Dedifferentiated amniotic fluid mesenchymal stem cell (primary cell): ENCODE measurements at regions not wholly inside any gene's neighbourhood (a gene's known extent, or its start where the extent isn't known, plus 50 kb on each side); places are given as distances from the start of the nearest gene placed in this dataset.
"Not testable (repeated sequence)": the region's sequence is repeated elsewhere in the genome, so short reads cannot be mapped to it uniquely, and the experiment has no call there.

Source experiments
- DNase-seq: peaks from one replicate; pipeline ENCODE4 v3.0.0-alpha.2; 2016; ENCODE audit errors: extremely low spot score

DNA sequence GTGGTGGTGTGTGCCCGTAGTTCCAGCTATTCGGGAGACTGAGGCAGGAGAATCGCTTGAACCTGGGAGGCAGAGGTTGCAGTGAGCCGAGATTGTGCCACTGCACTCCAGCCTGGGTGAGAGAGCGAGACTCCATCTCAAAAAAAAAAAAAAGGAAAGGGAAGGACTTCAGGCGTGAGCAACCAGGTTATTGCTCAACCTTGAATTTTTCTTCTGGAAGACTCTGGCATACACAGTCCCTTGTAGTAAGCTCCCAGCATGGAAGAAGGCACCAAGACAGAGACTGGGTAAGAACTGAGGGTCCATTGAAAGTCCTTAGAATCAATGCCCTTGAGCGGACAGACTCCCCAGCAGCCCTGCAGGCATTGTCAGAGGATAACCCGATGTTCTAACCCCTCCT, 75.0 kb downstream of the C9orf50 start:
- DNase-seq: not testable (repeated sequence)

DNA sequence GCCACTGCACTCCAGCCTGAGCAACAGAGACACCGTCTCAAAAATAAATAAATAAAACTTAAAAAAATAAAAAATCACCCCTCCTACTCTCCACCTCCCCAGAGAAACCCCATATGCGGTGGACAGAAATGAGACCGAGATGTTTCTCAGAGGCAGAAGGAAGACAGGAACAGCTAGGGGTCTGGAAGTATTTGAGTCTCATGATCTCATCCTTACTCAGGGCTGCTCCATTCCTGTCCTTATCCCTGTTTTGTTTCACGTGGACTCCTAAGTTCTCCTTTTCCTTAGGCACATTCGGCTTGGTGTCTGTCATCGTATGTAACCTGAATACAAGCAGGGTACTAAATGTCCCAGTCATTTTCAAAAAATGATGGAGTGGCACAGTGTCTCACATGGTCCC, 76.1 kb downstream of the C9orf50 start:
- no peak for DNase-seq

DNA sequence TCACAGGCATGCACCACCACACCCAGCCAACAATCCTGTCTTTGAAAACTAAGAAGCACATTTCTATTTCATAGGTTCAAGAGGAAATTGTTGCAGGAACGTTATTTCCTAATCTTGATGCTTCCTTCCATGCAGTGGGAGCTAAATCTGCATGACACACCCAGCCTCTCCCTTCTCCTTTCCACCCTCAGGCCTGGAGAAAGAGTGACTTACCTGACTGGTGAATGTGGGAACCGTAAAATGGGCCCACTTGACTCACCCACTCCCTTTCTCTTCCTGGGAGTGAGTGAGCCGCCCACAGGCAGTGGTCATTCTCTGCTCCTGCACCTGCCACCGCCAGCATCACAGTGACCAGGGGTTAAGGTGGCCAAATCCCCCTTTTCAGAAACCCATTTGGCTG, 78.2 kb downstream of the C9orf50 start:
- DNase-seq: no peak

DNA sequence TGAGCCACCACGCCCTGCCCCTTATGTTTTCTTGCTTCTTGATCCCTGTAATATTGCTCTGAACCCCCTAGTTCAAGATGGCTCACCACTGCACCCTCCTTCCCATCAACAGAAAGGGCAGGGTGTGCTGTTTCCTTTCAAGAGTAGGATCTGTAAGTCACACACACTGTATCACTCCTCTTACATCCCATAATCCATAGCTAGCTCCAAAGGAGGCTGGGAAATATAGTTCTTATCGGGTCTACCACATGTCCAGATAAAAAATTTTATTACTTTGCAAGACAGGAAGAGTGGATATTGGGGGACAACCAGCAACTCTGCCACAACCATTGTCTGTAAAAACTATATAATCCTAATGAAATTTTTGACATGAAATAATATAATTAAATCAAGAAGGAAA, 79.6 kb downstream of the C9orf50 start:
- DNase-seq: no peak

DNA sequence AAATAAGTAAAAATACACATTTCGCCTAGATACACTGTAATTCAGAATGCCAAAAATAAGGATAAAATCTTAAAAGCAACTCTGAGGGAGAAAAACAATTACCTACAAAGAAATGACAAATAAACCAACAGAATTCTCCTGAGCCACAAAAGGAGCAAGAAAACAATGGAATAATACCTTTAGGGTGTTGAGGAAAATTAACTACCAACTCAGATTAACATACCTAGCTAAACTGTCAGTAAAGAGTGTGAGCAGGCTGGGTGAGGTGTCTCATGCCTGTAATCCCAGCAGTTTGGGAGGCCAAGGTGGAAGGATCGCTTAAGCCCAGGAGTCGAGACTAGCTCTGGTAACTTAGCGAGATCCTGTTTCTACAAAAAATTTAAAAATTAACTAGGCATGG, 81.5 kb downstream of the C9orf50 start:
- DNase-seq: no peak

DNA sequence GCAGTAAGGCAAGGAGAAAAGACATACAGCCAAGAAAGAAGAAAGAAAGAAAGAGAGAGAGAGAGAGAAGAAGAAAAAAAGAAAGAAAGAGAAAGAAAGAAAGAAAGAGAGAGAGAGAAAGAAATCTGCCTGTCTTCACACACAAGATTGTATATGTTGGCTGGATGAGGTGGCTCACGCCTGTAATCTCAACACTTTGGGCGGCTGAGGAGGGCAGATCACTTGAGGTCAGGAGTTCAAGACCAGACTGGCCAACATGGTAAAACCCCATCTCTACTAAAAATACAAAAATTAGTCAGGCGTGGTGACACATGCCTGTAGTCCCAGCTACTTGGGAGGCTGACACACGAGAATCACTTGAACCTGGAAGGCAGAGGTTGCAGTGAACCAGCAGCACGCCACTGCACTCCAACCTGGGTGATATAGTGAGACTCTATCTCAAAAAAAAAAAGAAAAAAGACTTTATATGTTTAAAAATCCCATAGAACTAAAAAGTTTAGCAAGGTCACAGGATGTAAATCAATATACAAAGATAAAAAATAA, 89.0 kb downstream of the C9orf50 start:
- not testable (repeated sequence) for DNase-seq

DNA sequence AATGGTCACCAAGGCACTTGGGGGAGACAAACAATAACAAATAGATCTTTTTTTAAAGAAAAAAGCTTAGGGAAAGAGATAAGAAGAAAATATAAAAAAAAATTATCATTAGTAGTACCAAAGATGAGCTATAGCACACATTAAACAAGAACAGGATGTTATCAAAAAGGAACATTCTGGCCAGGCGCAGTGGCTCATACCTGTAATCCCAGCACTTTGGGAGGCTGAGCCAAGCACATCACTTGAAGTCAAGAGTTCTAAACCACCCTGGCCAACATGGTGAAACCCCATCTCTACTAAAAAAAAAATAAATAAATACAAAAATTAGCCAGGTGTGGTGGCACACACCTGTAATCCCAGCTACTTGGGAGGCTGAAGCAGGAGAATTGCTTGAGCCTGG, 92.9 kb downstream of the C9orf50 start:
- not testable (repeated sequence) for DNase-seq

DNA sequence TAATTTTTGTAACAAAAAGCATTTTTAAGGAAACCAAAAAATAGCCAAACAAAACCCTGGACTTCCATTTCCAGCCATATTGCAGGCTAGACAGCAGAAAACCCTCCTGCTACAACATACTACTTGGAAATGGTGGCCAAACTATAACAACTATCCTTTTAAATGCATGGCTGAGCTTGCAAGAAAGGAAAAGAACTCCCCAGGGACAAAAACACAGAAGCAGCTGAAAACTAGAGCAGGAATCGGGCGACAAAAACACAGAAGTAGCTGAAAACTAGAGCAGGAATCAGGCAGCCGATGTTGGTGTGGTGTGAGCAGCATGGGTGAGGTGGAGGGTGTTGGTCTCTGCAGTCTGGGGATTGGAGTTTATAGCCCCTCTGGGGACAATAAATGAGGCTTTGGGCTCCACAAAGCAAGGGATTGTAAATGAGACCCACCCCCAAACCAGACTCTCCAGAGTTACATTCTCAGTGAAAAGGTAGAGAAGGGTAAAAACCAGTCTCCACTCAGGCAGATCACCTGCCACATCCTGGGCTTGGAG, 95.2 kb downstream of the C9orf50 start:
- DNase-seq: no peak

DNA sequence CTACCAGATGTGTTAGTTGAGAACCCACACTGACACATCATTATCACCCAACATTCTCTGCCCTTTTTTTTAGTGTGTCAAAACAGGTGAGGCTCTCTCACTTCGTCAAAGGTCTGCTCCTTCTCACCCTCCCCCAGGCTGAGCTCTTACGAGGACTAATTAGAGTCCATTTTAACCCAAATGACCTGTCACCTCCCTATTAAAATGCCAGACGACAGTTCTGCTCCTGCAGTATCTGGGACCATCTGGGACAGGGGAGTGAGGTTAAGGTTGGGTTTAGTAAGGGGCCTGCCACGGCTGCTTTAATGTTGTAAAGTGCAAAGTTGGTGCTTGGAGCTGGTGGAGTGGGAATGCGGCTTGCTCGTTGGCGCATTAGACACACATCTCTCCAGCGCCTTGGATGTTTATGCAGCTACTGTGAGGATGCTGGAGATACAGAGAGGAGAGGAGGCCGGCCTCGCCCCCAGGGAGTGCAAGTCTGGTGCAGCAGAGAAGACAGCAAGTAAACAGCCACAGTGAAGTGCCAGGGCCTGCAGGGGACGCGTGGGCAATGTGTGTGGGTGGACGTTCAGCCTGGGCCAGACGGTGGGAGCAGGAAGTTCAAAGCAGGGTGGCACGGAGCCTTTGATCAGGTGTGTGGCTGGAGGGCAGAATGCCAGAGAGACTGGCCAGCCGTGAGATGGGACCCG, 96.2 kb downstream of the C9orf50 start:
- DNase-seq: no peak

DNA sequence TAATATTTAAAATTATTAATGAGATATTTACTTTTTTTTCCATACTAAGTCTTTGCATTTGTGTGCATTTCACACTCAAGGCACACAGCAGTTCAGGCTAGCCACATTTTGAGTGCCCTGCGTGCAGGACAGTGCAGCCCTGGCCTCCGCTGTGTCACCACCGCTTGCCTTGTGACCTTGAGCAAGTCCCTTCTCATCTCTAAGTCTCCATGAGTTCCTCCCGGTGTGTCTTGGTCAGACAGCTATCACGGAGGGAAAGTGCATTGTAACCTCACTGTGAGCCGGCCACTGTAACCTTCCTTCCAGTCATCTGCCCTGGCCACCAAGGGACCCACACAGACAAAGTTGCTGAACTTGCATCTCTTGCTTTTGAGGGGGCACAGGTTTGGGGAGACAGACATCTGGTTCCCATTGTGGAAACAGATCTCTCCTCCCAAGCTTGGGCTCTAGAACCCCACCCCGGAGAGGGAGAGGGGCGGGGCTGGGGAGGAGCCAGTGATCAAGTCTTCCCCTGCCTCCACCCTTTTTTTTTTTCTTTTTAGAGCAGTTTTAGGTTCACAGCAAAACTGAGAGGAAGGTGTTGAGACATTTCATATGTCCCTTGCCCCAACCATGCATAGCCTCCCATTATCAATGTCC, 96.8 kb downstream of the C9orf50 start:
- DNase-seq: no peak

DNA sequence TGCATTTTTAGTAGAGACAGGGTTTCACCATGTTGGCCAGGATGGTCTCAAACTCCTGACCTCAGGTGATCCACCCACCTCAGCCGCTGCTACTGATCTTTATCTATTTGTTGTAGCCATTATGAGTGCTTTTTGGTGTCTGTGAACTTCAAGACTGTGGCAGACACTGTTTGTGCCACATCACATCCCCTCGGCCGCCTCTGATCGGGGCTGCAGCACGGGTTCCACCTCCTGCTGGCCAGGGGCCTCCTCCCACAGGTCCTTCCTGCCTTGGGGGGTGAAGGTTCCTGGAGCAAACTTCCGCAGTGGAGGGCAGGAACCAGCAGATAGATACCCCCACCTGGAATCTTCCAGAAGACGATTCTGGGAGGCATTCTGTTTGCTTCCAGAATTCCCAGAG, 98.5 kb downstream of the C9orf50 start:
- no peak for DNase-seq

DNA sequence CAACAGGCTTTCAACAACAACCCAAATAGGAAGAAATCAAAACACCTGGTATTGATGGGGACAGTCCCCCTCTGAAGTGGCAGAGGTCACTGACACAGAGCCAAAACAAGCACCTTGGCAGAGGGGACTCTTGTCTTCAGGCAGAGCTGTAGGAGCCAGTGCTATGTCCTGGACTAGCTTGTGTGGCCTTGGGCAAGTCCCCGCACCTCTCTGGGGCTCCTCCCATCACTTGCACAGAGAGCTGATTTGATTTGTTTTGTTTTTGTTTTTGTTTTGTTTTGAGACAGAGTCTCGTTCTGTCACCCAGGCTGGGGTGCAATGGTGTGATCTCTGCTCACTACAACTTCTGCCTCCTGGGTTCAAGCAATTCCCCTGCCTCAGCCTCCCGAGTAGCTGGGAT, 100.8 kb downstream of the C9orf50 start:
- DNase-seq: no peak

DNA sequence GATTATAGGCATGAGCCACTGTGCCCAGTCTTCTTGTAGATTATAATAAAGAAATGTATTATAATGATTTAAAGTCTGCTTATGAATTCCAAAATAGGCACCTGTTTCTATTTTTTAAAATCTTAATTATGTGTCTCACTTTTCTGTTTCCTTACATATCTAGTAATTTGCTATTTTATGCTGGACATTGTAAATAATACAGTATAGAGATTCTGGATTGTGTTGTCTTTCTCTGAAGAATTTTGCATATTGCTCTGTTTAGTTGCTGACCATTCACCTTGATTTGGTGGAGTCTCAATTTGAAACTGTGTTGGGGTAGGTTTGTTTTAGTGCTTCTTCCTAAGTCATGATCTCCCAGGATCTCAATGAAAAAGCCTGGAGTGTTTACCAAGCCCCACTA, 102.8 kb downstream of the C9orf50 start:
- DNase-seq: no peak

DNA sequence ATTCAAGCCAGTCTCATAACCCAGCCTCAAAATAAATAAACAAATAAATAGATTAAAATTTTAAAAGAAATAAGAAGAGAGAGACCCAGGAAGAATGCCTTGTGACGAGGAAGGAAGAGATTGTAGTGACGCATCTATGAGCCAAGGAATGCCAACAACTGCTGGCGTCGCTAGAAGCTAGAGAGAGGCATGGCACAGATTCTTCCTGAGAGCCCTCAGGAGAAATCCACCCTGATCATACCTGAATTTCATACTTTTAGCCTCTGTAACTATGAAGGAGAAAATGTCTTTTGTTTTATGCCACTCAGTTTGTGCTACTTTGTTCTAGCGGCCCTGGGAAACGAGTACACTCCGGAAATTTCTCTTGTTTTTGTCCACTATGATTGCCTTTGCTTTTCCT, 103.9 kb downstream of the C9orf50 start:
- no peak for DNase-seq

DNA sequence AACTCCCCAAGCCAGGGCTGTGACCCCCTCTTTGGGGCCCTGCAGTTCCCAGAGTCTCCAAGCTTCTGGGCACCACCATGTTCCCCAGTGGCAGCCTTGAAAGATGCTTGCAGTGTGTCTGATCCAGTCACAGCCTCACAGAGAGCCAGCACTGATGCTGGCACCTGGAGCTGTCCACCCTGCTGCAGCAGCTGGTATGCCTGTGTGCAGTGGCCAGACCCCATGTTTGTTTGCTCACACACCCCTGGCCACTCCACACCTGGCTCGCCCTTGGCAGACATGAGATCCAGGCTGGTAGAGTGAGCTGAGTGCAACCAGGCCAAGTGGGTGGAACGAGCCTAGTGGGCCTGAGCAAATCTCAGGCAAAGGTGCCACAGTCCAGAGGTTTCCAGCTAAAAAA, 106.0 kb downstream of the C9orf50 start:
- no peak for DNase-seq

DNA sequence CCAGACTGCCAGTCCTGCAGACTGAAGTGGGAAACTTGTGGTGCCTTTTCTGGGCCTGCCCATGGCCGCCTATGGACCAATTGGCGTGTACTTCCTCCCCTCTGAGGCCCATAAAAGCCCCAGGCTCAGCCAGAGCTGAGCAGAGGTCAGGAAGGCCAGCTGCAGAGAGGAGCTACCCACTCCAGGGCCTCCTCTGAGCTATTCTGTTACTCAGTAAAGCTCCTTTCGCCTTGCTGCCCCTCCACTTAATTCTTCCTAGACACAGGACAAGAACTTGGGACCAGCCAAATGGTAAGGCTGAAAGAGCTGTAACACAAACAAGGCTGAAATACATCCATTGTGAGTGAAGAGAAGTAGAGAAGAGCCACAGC, 106.4 kb downstream of the C9orf50 start:
- no peak for DNase-seq

DNA sequence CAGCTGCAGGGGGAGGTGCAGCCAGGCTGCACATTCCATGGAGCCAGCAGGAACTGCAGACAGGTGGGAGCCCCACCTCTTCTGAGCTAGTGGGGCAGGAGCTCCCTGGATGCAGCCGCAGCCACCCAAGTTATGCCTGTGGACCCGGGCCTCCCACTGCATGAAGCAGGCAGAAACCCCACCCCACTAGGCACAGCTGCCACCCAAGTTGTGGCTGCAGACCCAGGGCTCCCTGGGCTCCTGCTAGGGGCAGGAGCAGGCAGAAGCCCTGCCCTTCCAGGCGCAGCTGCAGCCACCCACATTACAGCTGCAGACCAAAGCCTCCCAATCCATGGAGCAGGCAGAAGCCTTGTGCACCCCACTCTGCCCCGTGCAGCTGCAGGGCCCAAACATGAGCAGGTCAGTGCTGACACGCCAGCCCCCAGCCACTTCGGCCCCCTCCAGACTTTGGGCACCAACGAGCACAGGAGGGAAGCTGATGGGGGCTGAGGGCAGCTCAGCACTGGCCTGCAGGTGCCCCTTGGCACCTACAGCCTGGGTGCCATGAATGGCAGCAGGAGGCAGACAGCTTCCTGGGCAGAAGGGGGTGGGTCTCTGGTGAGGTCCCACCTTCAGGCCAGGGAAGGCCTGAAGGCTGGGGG, 106.9 kb downstream of the C9orf50 start:
- DNase-seq: no peak

DNA sequence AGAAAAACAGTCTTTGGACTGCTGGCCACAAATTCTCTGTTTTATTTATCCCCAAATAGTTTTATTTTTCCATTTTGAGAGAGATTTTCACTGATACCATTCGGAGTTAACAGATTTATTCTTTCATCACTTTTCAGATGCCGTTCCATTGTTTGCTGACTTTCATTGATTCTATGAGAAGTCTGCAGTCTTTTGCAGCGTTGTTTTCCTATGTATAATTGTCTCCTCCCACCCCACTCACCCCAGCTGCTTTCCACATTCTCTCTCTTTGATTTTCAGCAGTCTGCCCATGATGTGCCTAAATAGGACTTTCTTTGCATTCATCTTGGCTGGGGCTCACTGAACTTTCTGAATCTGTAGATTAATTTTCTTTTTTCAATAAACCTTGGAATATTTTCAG, 107.6 kb downstream of the C9orf50 start:
- DNase-seq: no peak

DNA sequence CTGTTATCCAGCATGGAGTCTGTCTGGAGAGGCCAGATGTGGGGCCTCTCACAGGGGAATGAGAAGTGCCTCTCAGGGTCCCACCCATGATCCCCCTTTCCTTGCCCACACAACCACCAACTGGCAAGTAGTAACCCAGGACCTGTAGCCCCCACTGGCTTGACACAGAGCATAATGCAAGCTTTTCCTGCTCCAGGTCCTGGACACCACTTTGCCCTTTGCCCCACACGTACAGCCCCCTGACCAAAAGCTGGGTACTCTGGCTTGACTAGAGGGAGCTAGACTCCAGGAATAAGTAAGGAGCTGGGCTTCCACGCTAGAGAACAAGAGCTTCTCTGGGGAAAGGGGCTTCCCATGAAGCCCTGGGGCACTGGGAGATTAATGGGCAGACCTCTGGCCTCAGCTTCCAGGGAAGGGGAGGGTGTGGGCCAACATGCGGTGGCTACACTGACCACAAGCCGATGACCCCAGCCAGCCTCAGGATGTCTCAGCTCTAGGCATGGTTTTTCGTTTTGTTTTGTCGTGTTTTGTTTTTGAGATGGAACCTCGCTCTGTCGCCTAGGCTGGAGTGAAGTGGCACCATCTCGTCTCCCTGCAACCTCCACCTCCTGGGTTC, 109.5 kb downstream of the C9orf50 start:
- no peak for DNase-seq

DNA sequence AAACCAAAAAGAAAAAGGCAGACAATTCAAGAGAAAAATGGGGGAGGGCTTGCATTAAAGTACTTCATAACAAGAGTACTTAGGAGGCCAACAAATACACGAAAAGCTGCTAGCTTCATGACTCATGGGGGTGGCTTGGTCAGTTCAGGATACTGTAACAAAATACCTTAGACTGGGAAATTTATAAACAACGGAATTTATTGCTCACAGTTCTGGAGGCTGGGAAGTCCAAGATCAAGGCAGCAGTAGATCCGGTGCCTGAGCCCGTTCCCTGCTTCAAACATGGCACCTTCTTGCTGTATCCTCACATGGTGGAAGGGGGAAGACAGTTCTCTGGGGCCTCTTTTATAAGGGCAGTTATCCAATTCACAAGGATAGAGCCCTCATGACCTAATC, 111.4 kb downstream of the C9orf50 start:
- DNase-seq: peak; percentile 67

DNA sequence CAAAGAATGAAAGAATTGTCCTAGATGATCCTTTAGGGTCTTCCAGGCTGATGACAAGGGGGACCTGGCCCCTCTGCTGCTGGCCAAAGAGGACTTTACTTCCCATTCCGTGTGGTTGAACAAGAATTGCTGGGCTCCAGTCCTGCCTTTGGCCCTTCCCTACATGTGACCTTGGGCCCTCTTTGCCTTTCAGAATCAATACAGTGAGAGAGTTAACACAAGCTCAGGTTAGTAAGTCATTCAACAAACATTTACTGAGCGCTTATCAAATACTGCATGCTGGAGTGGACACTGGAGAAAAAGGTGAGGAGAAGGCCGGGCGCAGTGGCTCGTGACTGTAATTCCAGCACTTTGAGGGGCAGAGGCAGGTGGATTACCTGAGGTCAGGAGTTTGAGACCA, 113.1 kb downstream of the C9orf50 start:
- DNase-seq: no peak

DNA sequence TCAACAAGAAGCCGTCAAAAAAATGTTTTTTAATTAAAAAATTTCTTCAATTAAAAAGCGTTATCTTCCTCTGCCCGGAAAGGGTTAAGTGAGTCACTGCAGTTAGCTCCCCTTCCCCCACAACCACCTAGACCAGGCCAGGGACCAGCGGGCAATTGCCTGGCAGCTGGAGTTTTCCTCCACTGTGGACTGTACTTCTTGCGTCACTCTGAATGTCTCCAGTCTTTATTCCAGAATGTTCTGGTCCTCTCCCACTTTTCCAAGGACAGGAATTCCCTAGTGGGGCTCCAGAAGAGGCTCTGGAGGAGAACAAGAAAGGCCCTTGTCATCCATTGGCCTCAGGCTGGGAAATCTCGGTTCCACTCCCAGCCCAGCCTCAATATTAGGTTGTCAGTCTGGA, 114.0 kb downstream of the C9orf50 start:
- no peak for DNase-seq
